HepG2 (cell line): ENCODE measurements at regions not wholly inside any gene's neighbourhood (a gene's known extent, or its start where the extent isn't known, plus 50 kb on each side); places are given as distances from the start of the nearest gene placed in this dataset.

ENCODE experiments used
- ATAC-seq: fragments of 200-7000 bp; cut with Tn5 transposase; 3 replicates; pipeline ENCODE4 v1.9.1; 2020; ENCODE audit warnings: mild to moderate bottlenecking, moderate library complexity
- BruUV-seq: library from RNA; stranded (reverse); fragments of 400-500 nt; replicated peaks from 2 replicates; lab custom pipeline; 2021; lab: Mats Ljungman, UMichigan
- CTCF ChIA-PET: fragments of 300-600 bp; formaldehyde crosslinking; extraction: SDS; loops from one replicate; lab custom pipeline; 2021; ENCODE audit warnings: low total read pairs, inconsistent platforms, low intra/inter-chr PET ratio; lab: Yijun Ruan, JAX
- POLR2A ChIA-PET: fragments of 350-600 bp; sonication (Branson Sonifier 250); formaldehyde crosslinking; loops from one replicate; lab custom pipeline; 2020; ENCODE audit warnings: antibody characterized with exemption, inconsistent platforms; lab: Yijun Ruan, JAX
- DNase-seq: peaks from one replicate; pipeline ENCODE4 v3.0.0-alpha.2; 2015; ENCODE audit warnings: low spot score
- FAIRE-seq: peaks from 3 replicates; lab custom pipeline; 2011; peaks lifted over from hg19 to GRCh38; lab: Jason Lieb, UNC
- H2AFZ ChIP-seq: one replicate; pipeline ENCODE4 v1.6.1; 2011; ENCODE audit warnings: low read length, inconsistent platforms
- H3K27ac ChIP-seq: fragments of 300-600 bp; 3 replicates; pipeline ENCODE4 v1.8.0; 2011; ENCODE audit warnings: mixed run types, mild to moderate bottlenecking, mixed read lengths, low read length, inconsistent platforms; ENCODE audit not compliant: insufficient read depth; ENCODE audit errors: extremely low read length
- H3K27me3 ChIP-seq, 2 experiments: fragments of 200-600 bp in 1 of 2; 2 replicates in 1 of 2; 3 replicates in 1 of 2; pipeline versions ENCODE4 v1.6.0 to v1.8.0; 2011; ENCODE audit warnings: low read length in 2 of 2, mild to moderate bottlenecking in 2 of 2, moderate library complexity in 2 of 2, inconsistent platforms in 1 of 2; ENCODE audit not compliant: insufficient read depth in 2 of 2, control insufficient read depth in 1 of 2
- H3K36me3 ChIP-seq, 2 experiments: fragments of 200-600 bp in 1 of 2; replicated peaks in 1 of 2; 2 replicates in 1 of 2; 3 replicates in 1 of 2; pipeline versions ENCODE4 v1.5.1 to v1.8.0; 2011; ENCODE audit warnings: low read length in 2 of 2, inconsistent platforms in 1 of 2; ENCODE audit not compliant: insufficient read depth in 2 of 2, control insufficient read depth in 1 of 2
- H3K4me1 ChIP-seq: 2 replicates; pipeline ENCODE4 v1.5.1; 2012; ENCODE audit warnings: low read length, inconsistent platforms; ENCODE audit not compliant: insufficient read depth
- H3K4me2 ChIP-seq: 2 replicates; pipeline ENCODE4 v1.6.0; 2011; ENCODE audit warnings: low read depth, low read length, inconsistent platforms
- H3K4me3 ChIP-seq, 3 experiments: fragments of 200-600 bp in 1 of 3; sonication (generic), shearing (Covaris generic) in 1 of 3; replicated peaks in 1 of 3; 2 replicates each; pipeline ENCODE4 v1.5.1; 2011 to 2016; ENCODE audit warnings: low read length in 3 of 3, inconsistent platforms in 2 of 3, low read depth in 2 of 3, mild to moderate bottlenecking in 2 of 3, control low read depth in 1 of 3, mixed read lengths in 1 of 3; ENCODE audit not compliant: insufficient read depth in 1 of 3
- H3K79me2 ChIP-seq: one replicate; pipeline ENCODE4 v1.6.1; 2011; ENCODE audit warnings: low read length, inconsistent platforms; ENCODE audit not compliant: insufficient read depth
- H3K9ac ChIP-seq: 2 replicates; pipeline ENCODE4 v1.6.0; 2011; ENCODE audit warnings: mild to moderate bottlenecking, low read depth, low read length, inconsistent platforms; ENCODE audit not compliant: insufficient read depth
- H3K9me3 ChIP-seq: 2 replicates; pipeline ENCODE4 v1.5.1; 2012; ENCODE audit warnings: mild to moderate bottlenecking, low read length
- H4K20me1 ChIP-seq: 2 replicates; pipeline ENCODE4 v1.6.0; 2011; ENCODE audit warnings: inconsistent platforms, mild to moderate bottlenecking, low read length, moderate library complexity; ENCODE audit not compliant: insufficient read depth
- HOXA9 ChIP-seq: sonication (generic); formaldehyde crosslinking; IDR thresholded peaks from 2 replicates; pipeline ENCODE4 v1.8.1; 2022; ENCODE audit warnings: missing genetic modification reagents, mild to moderate bottlenecking, moderate library complexity, borderline replicate concordance
- KDM3A ChIP-seq: IDR thresholded peaks from 2 replicates; pipeline ENCODE4 v1.6.1; 2018; ENCODE audit warnings: low read depth, missing compliant biosample characterization
- MED13 ChIP-seq: sonication (generic); formaldehyde crosslinking; IDR thresholded peaks from 2 replicates; pipeline ENCODE4 v1.5.0; 2020; ENCODE audit warnings: missing genetic modification reagents
- SAFB2 ChIP-seq: sonication (generic); formaldehyde crosslinking; IDR thresholded peaks from 2 replicates; pipeline ENCODE4 v1.5.1; 2020; ENCODE audit warnings: missing genetic modification reagents, low read depth, mild to moderate bottlenecking, borderline replicate concordance
- TCF12 ChIP-seq, 2 experiments: fragments of 450-650 bp in 1 of 2; sonication (generic) in 1 of 2; formaldehyde crosslinking in 1 of 2; IDR thresholded peaks; 2 replicates each; pipeline versions ENCODE4 v1.6.1 to v1.8.0; 2017 to 2022; ENCODE audit warnings: antibody characterized with exemption in 1 of 2, mild to moderate bottlenecking in 1 of 2, missing genetic modification reagents in 1 of 2, moderate library complexity in 1 of 2
- TGIF2 ChIP-seq: IDR thresholded peaks from 2 replicates; pipeline ENCODE4 v1.6.1; 2016; ENCODE audit warnings: control low read depth, missing compliant biosample characterization
- TSC22D2 ChIP-seq: sonication (generic); formaldehyde crosslinking; IDR thresholded peaks from 2 replicates; pipeline ENCODE4 v1.5.1; 2020; ENCODE audit warnings: missing genetic modification reagents, mild to moderate bottlenecking, borderline replicate concordance
- YY1 ChIP-seq: IDR thresholded peaks from 2 replicates; pipeline ENCODE4 v1.6.1; 2011; ENCODE audit warnings: low read length, low read depth, moderate library complexity, mild to moderate bottlenecking; ENCODE audit not compliant: insufficient read depth, insufficient replicate concordance
- ZBTB44 ChIP-seq: sonication (generic); formaldehyde crosslinking; IDR thresholded peaks from 2 replicates; pipeline ENCODE4 v1.4.0; 2020; ENCODE audit warnings: missing genetic modification reagents
- ZNF614 ChIP-seq: IDR thresholded peaks from 2 replicates; pipeline ENCODE4 v1.6.1; 2018; ENCODE audit warnings: missing biosample characterization, missing genetic modification reagents, inconsistent platforms, borderline replicate concordance
- ZNF670 ChIP-seq: sonication (generic); formaldehyde crosslinking; IDR thresholded peaks from 2 replicates; pipeline ENCODE4 v1.8.0; 2022; ENCODE audit warnings: mild to moderate bottlenecking, missing genetic modification reagents, borderline replicate concordance
- ZNF672 ChIP-seq: sonication (generic); formaldehyde crosslinking; IDR thresholded peaks from 2 replicates; pipeline ENCODE4 v1.8.1; 2022; ENCODE audit warnings: missing genetic modification reagents
- ZNF7 ChIP-seq: IDR thresholded peaks from 2 replicates; pipeline ENCODE4 v1.6.1; 2016; ENCODE audit warnings: missing biosample characterization, missing genetic modification reagents
- ZNF75D ChIP-seq: sonication (generic); formaldehyde crosslinking; IDR thresholded peaks from 2 replicates; pipeline ENCODE4 v1.8.1; 2023; ENCODE audit warnings: missing genetic modification reagents, mild to moderate bottlenecking, borderline replicate concordance
- WGBS: methylation state at CpG from one replicate; pipeline ENCODE4 v1.1.6; 2017; ENCODE audit warnings: low lambda C conversion rate; 5-methylcytosine and 5-hydroxymethylcytosine counted together
- in situ Hi-C: cut with HindIII; loops from 2 replicates; pipeline ENCODE4 v1.10.0; 2017; ENCODE audit warnings: low pct_unique_long_range_greater_than_20kb; ENCODE audit not compliant: extremely low pct_ligation_motif_present
- intact Hi-C: fragments of 100-400 bp; cut with micrococcal nuclease; formaldehyde crosslinking; loops from one replicate; pipeline ENCODE4 v1.10.0; 2022; ENCODE audit not compliant: unreplicated experiment
- TF ChIP-seq, protein P1 (sequence below): sonication (generic); formaldehyde crosslinking; IDR thresholded peaks from 2 replicates; pipeline ENCODE4 v1.5.0; 2020; ENCODE audit warnings: mild to moderate bottlenecking, missing genetic modification reagents, borderline replicate concordance

GRCh38 chr12:46126050-46126727, 135.8 kb upstream of the SCAF11 start:
- intact Hi-C loops (no loop called here), in situ Hi-C loops (no loop called here)
- BruUV-seq, result no TSS peak
- Histone ChIP-seq H2AFZ (no peak overlapping the region), H3K4me2 (no peak overlapping the region), H3K27me3 (peaks cover 0 to 10% of the 10 kb centered on the region in 2 experiments; a peak in 1 of 5 replicates), H3K79me2 (no peaks in the 10 kb centered on the region), H3K27ac (no peak overlapping the region), H3K4me1 (peaks cover 15% of the 10 kb centered on the region), H3K4me3 (no peak overlapping the region), H3K9me3 (no peaks in the 10 kb centered on the region), H3K9ac (no peak overlapping the region), H3K36me3 (no peaks in the 10 kb centered on the region), H4K20me1 (no peaks in the 10 kb centered on the region)
- ChIA-PET CTCF (no interaction called here), POLR2A (no interaction called here)
- DNase-seq (no peak), ATAC-seq (no peak), FAIRE-seq (no peak)
- 43% methylated on average over 4 of the region's 4 CpGs for WGBS
- TF ChIP-seq SAFB2 (CRISPR knock-in tag), result no peak
- TF ChIP-seq ZNF670 (CRISPR knock-in tag), result no peak
- TF ChIP-seq ZNF7 (CRISPR knock-in tag), result no peak
- TF ChIP-seq YY1, result no peak
- no peak for TF ChIP-seq ZBTB44 (CRISPR knock-in tag)
- no peak for TF ChIP-seq TGIF2
- TF ChIP-seq HOXA9 (CRISPR knock-in tag), result no peak
- TF ChIP-seq ZNF614 (CRISPR knock-in tag), result no peak
- no peak for TF ChIP-seq MED13 (CRISPR knock-in tag)
- TF ChIP-seq TSC22D2, result no peak
- TF ChIP-seq ZNF672 (CRISPR knock-in tag), result no peak
- TF ChIP-seq ZNF75D, result no peak
- TF ChIP-seq TCF12 (IDR thresholded peaks at IDR 0.05), result no peak
- no peak for TF ChIP-seq TCF12 (CRISPR knock-in tag; IDR thresholded peaks at IDR 0.05)
- TF ChIP-seq KDM3A (CRISPR knock-in tag), result no peak
- TF ChIP-seq, protein P1, sequence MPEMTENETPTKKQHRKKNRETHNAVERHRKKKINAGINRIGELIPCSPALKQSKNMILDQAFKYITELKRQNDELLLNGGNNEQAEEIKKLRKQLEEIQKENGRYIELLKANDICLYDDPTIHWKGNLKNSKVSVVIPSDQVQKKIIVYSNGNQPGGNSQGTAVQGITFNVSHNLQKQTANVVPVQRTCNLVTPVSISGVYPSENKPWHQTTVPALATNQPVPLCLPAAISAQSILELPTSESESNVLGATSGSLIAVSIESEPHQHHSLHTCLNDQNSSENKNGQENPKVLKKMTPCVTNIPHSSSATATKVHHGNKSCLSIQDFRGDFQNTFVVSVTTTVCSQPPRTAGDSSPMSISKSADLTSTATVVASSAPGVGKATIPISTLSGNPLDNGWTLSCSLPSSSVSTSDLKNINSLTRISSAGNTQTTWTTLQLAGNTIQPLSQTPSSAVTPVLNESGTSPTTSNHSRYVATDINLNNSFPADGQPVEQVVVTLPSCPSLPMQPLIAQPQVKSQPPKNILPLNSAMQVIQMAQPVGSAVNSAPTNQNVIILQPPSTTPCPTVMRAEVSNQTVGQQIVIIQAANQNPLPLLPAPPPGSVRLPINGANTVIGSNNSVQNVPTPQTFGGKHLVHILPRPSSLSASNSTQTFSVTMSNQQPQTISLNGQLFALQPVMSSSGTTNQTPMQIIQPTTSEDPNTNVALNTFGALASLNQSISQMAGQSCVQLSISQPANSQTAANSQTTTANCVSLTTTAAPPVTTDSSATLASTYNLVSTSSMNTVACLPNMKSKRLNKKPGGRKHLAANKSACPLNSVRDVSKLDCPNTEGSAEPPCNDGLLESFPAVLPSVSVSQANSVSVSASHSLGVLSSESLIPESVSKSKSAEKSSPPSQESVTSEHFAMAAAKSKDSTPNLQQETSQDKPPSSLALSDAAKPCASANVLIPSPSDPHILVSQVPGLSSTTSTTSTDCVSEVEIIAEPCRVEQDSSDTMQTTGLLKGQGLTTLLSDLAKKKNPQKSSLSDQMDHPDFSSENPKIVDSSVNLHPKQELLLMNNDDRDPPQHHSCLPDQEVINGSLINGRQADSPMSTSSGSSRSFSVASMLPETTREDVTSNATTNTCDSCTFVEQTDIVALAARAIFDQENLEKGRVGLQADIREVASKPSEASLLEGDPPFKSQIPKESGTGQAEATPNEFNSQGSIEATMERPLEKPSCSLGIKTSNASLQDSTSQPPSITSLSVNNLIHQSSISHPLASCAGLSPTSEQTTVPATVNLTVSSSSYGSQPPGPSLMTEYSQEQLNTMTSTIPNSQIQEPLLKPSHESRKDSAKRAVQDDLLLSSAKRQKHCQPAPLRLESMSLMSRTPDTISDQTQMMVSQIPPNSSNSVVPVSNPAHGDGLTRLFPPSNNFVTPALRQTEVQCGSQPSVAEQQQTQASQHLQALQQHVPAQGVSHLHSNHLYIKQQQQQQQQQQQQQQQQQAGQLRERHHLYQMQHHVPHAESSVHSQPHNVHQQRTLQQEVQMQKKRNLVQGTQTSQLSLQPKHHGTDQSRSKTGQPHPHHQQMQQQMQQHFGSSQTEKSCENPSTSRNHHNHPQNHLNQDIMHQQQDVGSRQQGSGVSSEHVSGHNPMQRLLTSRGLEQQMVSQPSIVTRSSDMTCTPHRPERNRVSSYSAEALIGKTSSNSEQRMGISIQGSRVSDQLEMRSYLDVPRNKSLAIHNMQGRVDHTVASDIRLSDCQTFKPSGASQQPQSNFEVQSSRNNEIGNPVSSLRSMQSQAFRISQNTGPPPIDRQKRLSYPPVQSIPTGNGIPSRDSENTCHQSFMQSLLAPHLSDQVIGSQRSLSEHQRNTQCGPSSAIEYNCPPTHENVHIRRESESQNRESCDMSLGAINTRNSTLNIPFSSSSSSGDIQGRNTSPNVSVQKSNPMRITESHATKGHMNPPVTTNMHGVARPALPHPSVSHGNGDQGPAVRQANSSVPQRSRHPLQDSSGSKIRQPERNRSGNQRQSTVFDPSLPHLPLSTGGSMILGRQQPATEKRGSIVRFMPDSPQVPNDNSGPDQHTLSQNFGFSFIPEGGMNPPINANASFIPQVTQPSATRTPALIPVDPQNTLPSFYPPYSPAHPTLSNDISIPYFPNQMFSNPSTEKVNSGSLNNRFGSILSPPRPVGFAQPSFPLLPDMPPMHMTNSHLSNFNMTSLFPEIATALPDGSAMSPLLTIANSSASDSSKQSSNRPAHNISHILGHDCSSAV (CRISPR knock-in tag), result no peak
